Neuronal stem cell (in vitro differentiated cells): ENCODE measurements at regions not wholly inside any gene's neighbourhood (a gene's known extent, or its start where the extent isn't known, plus 50 kb on each side); places are given as distances from the start of the nearest gene placed in this dataset.

Experiments used
- DNase-seq: peaks from one replicate; pipeline ENCODE4 v3.0.0-alpha.2; 2013; ENCODE audit warnings: low spot score
- H2AFZ ChIP-seq: one replicate; pipeline ENCODE4 v1.6.1; 2013; ENCODE audit warnings: mild to moderate bottlenecking, low read length, inconsistent platforms
- H2AK5ac ChIP-seq: 2 replicates; pipeline ENCODE4 v1.6.1; 2013; ENCODE audit warnings: low read depth, mild to moderate bottlenecking, inconsistent platforms, low read length, moderate library complexity, mixed read lengths
- H2BK120ac ChIP-seq: 2 replicates; pipeline ENCODE4 v1.6.1; 2013; ENCODE audit warnings: low read depth, mild to moderate bottlenecking, inconsistent platforms, low read length, moderate library complexity, mixed read lengths
- H2BK12ac ChIP-seq: one replicate; pipeline ENCODE4 v1.6.1; 2013; ENCODE audit warnings: low read length, inconsistent platforms
- H2BK15ac ChIP-seq: 2 replicates; pipeline ENCODE4 v1.6.1; 2013; ENCODE audit warnings: mild to moderate bottlenecking, low read length, inconsistent platforms, mixed read lengths
- H2BK5ac ChIP-seq: one replicate; pipeline ENCODE4 v1.6.1; 2013; ENCODE audit warnings: inconsistent platforms, mild to moderate bottlenecking, low read length, moderate library complexity
- H3K14ac ChIP-seq: one replicate; pipeline ENCODE4 v1.6.1; 2013; ENCODE audit warnings: low read length, inconsistent platforms
- H3K18ac ChIP-seq: 2 replicates; pipeline ENCODE4 v1.6.1; 2013; ENCODE audit warnings: low read length, inconsistent platforms
- H3K23ac ChIP-seq: 2 replicates; pipeline ENCODE4 v1.6.1; 2013; ENCODE audit warnings: low read depth, mild to moderate bottlenecking, mixed read lengths, low read length, inconsistent platforms; ENCODE audit not compliant: poor library complexity
- H3K27ac ChIP-seq: replicated peaks from 3 replicates; pipeline ENCODE4 v1.5.1; 2013; ENCODE audit warnings: low read length, inconsistent platforms
- H3K27me3 ChIP-seq, 3 experiments: 2 replicates each; pipeline ENCODE4 v1.6.1; 2013; ENCODE audit warnings: low read length in 3 of 3, mild to moderate bottlenecking in 2 of 3, inconsistent platforms in 1 of 3, low read depth in 1 of 3, mixed read lengths in 1 of 3, moderate library complexity in 1 of 3; ENCODE audit not compliant: control insufficient read depth in 3 of 3, insufficient read depth in 3 of 3
- H3K36me3 ChIP-seq, 2 donors: replicated peaks in 1 of 2; 2 replicates each; pipeline ENCODE4 v1.6.1; 2013; ENCODE audit warnings: low read length in 2 of 2; ENCODE audit not compliant: control insufficient read depth in 2 of 2, insufficient read depth in 2 of 2
- H3K4ac ChIP-seq: 2 replicates; pipeline ENCODE4 v1.6.1; 2013; ENCODE audit warnings: inconsistent platforms, mild to moderate bottlenecking, low read length, moderate library complexity
- H3K4me1 ChIP-seq, 2 donors: 1 replicate in 1 of 2; 2 replicates in 1 of 2; pipeline ENCODE4 v1.6.1; 2013; ENCODE audit warnings: low read length in 2 of 2, low read depth in 1 of 2; ENCODE audit not compliant: control insufficient read depth in 2 of 2, insufficient read depth in 1 of 2
- H3K4me2 ChIP-seq: one replicate; pipeline ENCODE4 v1.6.1; 2013; ENCODE audit warnings: mild to moderate bottlenecking, low read length, inconsistent platforms; ENCODE audit not compliant: insufficient read depth, poor library complexity, severe bottlenecking
- H3K4me3 ChIP-seq, 2 donors: 2 replicates each; pipeline ENCODE4 v1.5.1; 2013; ENCODE audit warnings: low read length in 2 of 2, mild to moderate bottlenecking in 2 of 2, inconsistent platforms in 1 of 2, moderate library complexity in 1 of 2
- H3K79me1 ChIP-seq: one replicate; pipeline ENCODE4 v1.6.1; 2013; ENCODE audit warnings: low read depth, mild to moderate bottlenecking, inconsistent platforms, low read length, moderate library complexity
- H3K9ac ChIP-seq: one replicate; pipeline ENCODE4 v1.6.1; 2013; ENCODE audit warnings: mild to moderate bottlenecking, low read depth, low read length, inconsistent platforms; ENCODE audit not compliant: poor library complexity
- H3K9me3 ChIP-seq, 2 donors: replicated peaks in 1 of 2; 2 replicates each; pipeline versions ENCODE3 to v1.6.1; 2013; ENCODE audit warnings: low read length in 2 of 2, mild to moderate bottlenecking in 2 of 2, inconsistent platforms in 1 of 2, low read depth in 1 of 2, mixed read lengths in 1 of 2, moderate library complexity in 1 of 2; ENCODE audit not compliant: control insufficient read depth in 2 of 2, insufficient read depth in 1 of 2
- H4K8ac ChIP-seq: one replicate; pipeline ENCODE4 v1.6.1; 2013; ENCODE audit warnings: low read depth, mild to moderate bottlenecking, inconsistent platforms, low read length, moderate library complexity
- H4K91ac ChIP-seq: one replicate; pipeline ENCODE4 v1.6.1; 2013; ENCODE audit warnings: low read length, low read depth, mild to moderate bottlenecking, inconsistent platforms; ENCODE audit not compliant: poor library complexity
- WGBS, 2 donors: extraction: QIAGEN DNeasy Blood & Tissue Kit; methylation state at CpG; one replicate each; pipeline ENCODE4 v1.1.7; 2013; ENCODE audit warnings: missing lambda C conversion rate in 2 of 2, mixed read lengths in 1 of 2; ENCODE audit not compliant: insufficient read length in 2 of 2, insufficient replicate concordance in 1 of 2; ENCODE audit errors: extremely low coverage in 2 of 2; 5-methylcytosine and 5-hydroxymethylcytosine counted together

DNA sequence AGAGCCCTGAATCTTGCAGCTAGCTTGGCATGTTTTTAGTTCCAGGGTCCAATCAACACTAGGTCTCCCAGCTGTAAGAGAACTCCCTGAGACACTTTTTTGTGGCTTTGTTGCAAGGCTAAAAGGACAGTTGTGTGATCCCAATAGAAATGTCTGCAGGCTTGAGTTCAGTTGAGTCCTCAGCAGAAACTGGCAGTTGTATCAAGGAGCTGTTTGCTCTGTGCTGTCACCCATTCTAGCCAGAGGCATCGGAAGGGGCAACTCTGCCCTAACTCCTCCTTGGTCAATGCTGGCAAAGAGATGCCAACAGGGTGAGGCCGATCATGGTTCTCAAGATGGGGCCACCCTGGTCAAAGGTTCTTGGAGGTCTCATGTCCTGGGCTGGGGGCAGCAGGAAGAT is 224.1 kb downstream of the BUB3 start:
- no peak overlapping the region for H2BK5ac ChIP-seq
- no peak overlapping the region for H2BK15ac ChIP-seq
- no peak overlapping the region for H3K23ac ChIP-seq
- H3K4me2 ChIP-seq = no peak overlapping the region
- H2AK5ac ChIP-seq = no peak overlapping the region
- WGBS, 2 donors = no CpG with 5 or more reads among the region's 2 CpGs
- no peak overlapping the region for H3K9ac ChIP-seq
- H3K4me3 ChIP-seq = no peak overlapping the region
- H3K27ac ChIP-seq = no peak overlapping the region
- H4K8ac ChIP-seq = no peak overlapping the region
- no peak overlapping the region for H2BK120ac ChIP-seq
- no peak overlapping the region for H2BK12ac ChIP-seq
- H3K27me3 ChIP-seq = no peaks in the 10 kb centered on the region
- H3K4ac ChIP-seq = no peak overlapping the region
- no peaks in the 10 kb centered on the region for H3K79me1 ChIP-seq
- no peak overlapping the region for H2AFZ ChIP-seq
- no peak for DNase-seq
- no peak overlapping the region for H3K18ac ChIP-seq
- no peak overlapping the region for H3K14ac ChIP-seq
- peaks cover 0 to 1% of the 10 kb centered on the region in 2 donors for H3K9me3 ChIP-seq
- peaks cover 0 to 4% of the 10 kb centered on the region in 2 donors for H3K4me1 ChIP-seq
- no peak overlapping the region for H4K91ac ChIP-seq
- no peaks in the 10 kb centered on the region for H3K36me3 ChIP-seq

GRCh38 chr10:123379156-123379555 is 225.0 kb downstream of the BUB3 start:
- WGBS, 2 donors = no CpG with 5 or more reads among the region's 5 CpGs
- H4K91ac ChIP-seq = no peak overlapping the region
- H2BK5ac ChIP-seq = no peak overlapping the region
- no peak for DNase-seq
- no peak overlapping the region for H2BK15ac ChIP-seq
- no peak overlapping the region for H4K8ac ChIP-seq
- peaks cover 0 to 4% of the 10 kb centered on the region in 2 donors for H3K4me1 ChIP-seq
- no peak overlapping the region for H3K14ac ChIP-seq
- no peak overlapping the region for H3K18ac ChIP-seq
- no peak overlapping the region for H2AK5ac ChIP-seq
- no peaks in the 10 kb centered on the region for H3K79me1 ChIP-seq
- no peak overlapping the region for H3K9ac ChIP-seq
- no peaks in the 10 kb centered on the region for H3K27me3 ChIP-seq
- no peak overlapping the region for H2BK120ac ChIP-seq
- H3K36me3 ChIP-seq = no peaks in the 10 kb centered on the region
- peaks cover 0 to 1% of the 10 kb centered on the region in 2 donors for H3K9me3 ChIP-seq
- no peak overlapping the region for H2BK12ac ChIP-seq
- H3K4ac ChIP-seq = no peak overlapping the region
- H3K23ac ChIP-seq = no peak overlapping the region
- no peak overlapping the region for H2AFZ ChIP-seq
- no peak overlapping the region for H3K4me3 ChIP-seq
- H3K27ac ChIP-seq = no peak overlapping the region
- no peak overlapping the region for H3K4me2 ChIP-seq

- H3K4me1 ChIP-seq = peaks cover 0 to 4% of the 10 kb centered on the region in 2 donors
- no peak overlapping the region for H3K4me2 ChIP-seq
- no peak overlapping the region for H3K18ac ChIP-seq
- no peak overlapping the region for H2BK15ac ChIP-seq
- H3K9me3 ChIP-seq = peaks cover 0 to 2% of the 10 kb centered on the region in 2 donors
- no peak overlapping the region for H2BK12ac ChIP-seq
- no peak overlapping the region for H2BK5ac ChIP-seq
- no peak overlapping the region for H4K91ac ChIP-seq
- H3K23ac ChIP-seq = no peak overlapping the region
- no peak overlapping the region for H3K27ac ChIP-seq
- no peak overlapping the region for H2AK5ac ChIP-seq
- no peak overlapping the region for H3K9ac ChIP-seq
- DNase-seq = no peak
- no peak overlapping the region for H2AFZ ChIP-seq
- no CpG with 5 or more reads among the region's 7 CpGs for WGBS, 2 donors
- H3K27me3 ChIP-seq = no peaks in the 10 kb centered on the region
- H3K14ac ChIP-seq = no peak overlapping the region
- no peaks in the 10 kb centered on the region for H3K36me3 ChIP-seq
- no peaks in the 10 kb centered on the region for H3K79me1 ChIP-seq
- H2BK120ac ChIP-seq = no peak overlapping the region
- H3K4ac ChIP-seq = no peak overlapping the region
- H3K4me3 ChIP-seq = no peak overlapping the region
- no peak overlapping the region for H4K8ac ChIP-seq
Measured at GRCh38 chr10:123380491-123381085, 226.4 kb downstream of the BUB3 start.

- H3K14ac ChIP-seq = no peak overlapping the region
- no peak overlapping the region for H2BK120ac ChIP-seq
- no peak overlapping the region for H3K4me2 ChIP-seq
- H3K27ac ChIP-seq = no peak overlapping the region
- H4K91ac ChIP-seq = no peak overlapping the region
- H3K36me3 ChIP-seq = no peaks in the 10 kb centered on the region
- H2BK15ac ChIP-seq = no peak overlapping the region
- H3K4me1 ChIP-seq = peaks cover 0 to 4% of the 10 kb centered on the region in 2 donors
- H3K23ac ChIP-seq = no peak overlapping the region
- WGBS, 2 donors = no CpG with 5 or more reads among the region's 5 CpGs
- no peak overlapping the region for H3K18ac ChIP-seq
- H2AK5ac ChIP-seq = no peak overlapping the region
- H2BK12ac ChIP-seq = no peak overlapping the region
- no peak overlapping the region for H3K4me3 ChIP-seq
- H3K27me3 ChIP-seq = no peaks in the 10 kb centered on the region
- no peak overlapping the region for H2AFZ ChIP-seq
- peaks cover 0 to 3% of the 10 kb centered on the region in 2 donors for H3K9me3 ChIP-seq
- DNase-seq = no peak
- no peak overlapping the region for H3K9ac ChIP-seq
- H4K8ac ChIP-seq = no peak overlapping the region
- no peak overlapping the region for H3K4ac ChIP-seq
- H2BK5ac ChIP-seq = no peak overlapping the region
- no peaks in the 10 kb centered on the region for H3K79me1 ChIP-seq
Measured at GRCh38 chr10:123381224-123381623, 227.0 kb downstream of the BUB3 start.
